DOHH2 (cell line): ENCODE measurements at regions not wholly inside any gene's neighbourhood (a gene's known extent, or its start where the extent isn't known, plus 50 kb on each side); places are given as distances from the start of the nearest gene placed in this dataset.
A peak's percentile ranks its signal among the peaks of the same experiment; 100 is the strongest.

ENCODE experiments used
- H3F3A ChIP-seq: fragments of 200-600 bp; sonication (generic), shearing (Covaris generic); 2 replicates; pipeline ENCODE4 v1.6.0; 2016; ENCODE audit warnings: antibody characterized with exemption, mild to moderate bottlenecking; ENCODE audit not compliant: control insufficient read depth, insufficient read depth
- H3K27ac ChIP-seq: fragments of 200-600 bp; sonication (generic); 2 replicates; pipeline ENCODE4 v1.5.1; 2014; ENCODE audit warnings: low read depth, mild to moderate bottlenecking, low read length, moderate library complexity
- H3K27me3 ChIP-seq: fragments of 200-600 bp; sonication (generic); 2 replicates; pipeline ENCODE4 v1.6.1; 2014; ENCODE audit warnings: mild to moderate bottlenecking, low read length, mixed read lengths; ENCODE audit not compliant: control insufficient read depth
- H3K36me3 ChIP-seq: fragments of 200-600 bp; sonication (generic); 2 replicates; pipeline ENCODE4 v1.6.1; 2014; ENCODE audit warnings: mild to moderate bottlenecking, low read length, moderate library complexity, mixed read lengths; ENCODE audit not compliant: control insufficient read depth
- H3K4me1 ChIP-seq: fragments of 200-600 bp; sonication (generic); 2 replicates; pipeline ENCODE4 v1.6.1; 2014; ENCODE audit warnings: mild to moderate bottlenecking, low read length, mixed read lengths; ENCODE audit not compliant: control insufficient read depth
- H3K4me2 ChIP-seq: fragments of 200-600 bp; sonication (generic); 2 replicates; pipeline ENCODE4 v1.6.0; 2014; ENCODE audit warnings: mild to moderate bottlenecking, low read length, moderate library complexity
- H3K4me3 ChIP-seq: fragments of 200-600 bp; sonication (generic); 2 replicates; pipeline ENCODE4 v1.5.1; 2014; ENCODE audit warnings: mild to moderate bottlenecking, low read length, mixed read lengths
- H3K79me2 ChIP-seq: fragments of 200-600 bp; sonication (generic); 2 replicates; pipeline ENCODE4 v1.6.1; 2014; ENCODE audit warnings: mild to moderate bottlenecking, low read length, mixed read lengths; ENCODE audit not compliant: control insufficient read depth
- H3K9me2 ChIP-seq: fragments of 200-600 bp; sonication (generic); replicated peaks from 2 replicates; pipeline ENCODE4 v1.6.1; 2014; ENCODE audit warnings: mild to moderate bottlenecking, low read length, mixed read lengths; ENCODE audit not compliant: control insufficient read depth
- H3K9me3 ChIP-seq: fragments of 200-600 bp; sonication (generic); 2 replicates; pipeline ENCODE4 v1.6.1; 2014; ENCODE audit warnings: antibody characterized with exemption, low read length, mixed read lengths; ENCODE audit not compliant: control insufficient read depth, insufficient read depth
- H4K20me1 ChIP-seq: fragments of 200-600 bp; sonication (generic); 2 replicates; pipeline ENCODE4 v1.6.0; 2014; ENCODE audit warnings: low read depth, mild to moderate bottlenecking, antibody characterized with exemption, low read length, moderate library complexity; ENCODE audit not compliant: control insufficient read depth, insufficient read depth
- EZH2phosphoT487 ChIP-seq: fragments of 200-600 bp; sonication (generic); IDR thresholded peaks from 2 replicates; pipeline ENCODE4 v1.6.1; 2017; ENCODE audit warnings: borderline replicate concordance, mild to moderate bottlenecking, antibody characterized with exemption, low read length, moderate library complexity, mixed read lengths
- TF ChIP-seq, protein P1 (sequence below): fragments of 200-600 bp; sonication (generic); IDR thresholded peaks from one replicate; pipeline ENCODE4 v1.5.1; 2014; ENCODE audit warnings: antibody characterized with exemption, mild to moderate bottlenecking, low read depth, low read length; ENCODE audit not compliant: poor library complexity, severe bottlenecking

DNA sequence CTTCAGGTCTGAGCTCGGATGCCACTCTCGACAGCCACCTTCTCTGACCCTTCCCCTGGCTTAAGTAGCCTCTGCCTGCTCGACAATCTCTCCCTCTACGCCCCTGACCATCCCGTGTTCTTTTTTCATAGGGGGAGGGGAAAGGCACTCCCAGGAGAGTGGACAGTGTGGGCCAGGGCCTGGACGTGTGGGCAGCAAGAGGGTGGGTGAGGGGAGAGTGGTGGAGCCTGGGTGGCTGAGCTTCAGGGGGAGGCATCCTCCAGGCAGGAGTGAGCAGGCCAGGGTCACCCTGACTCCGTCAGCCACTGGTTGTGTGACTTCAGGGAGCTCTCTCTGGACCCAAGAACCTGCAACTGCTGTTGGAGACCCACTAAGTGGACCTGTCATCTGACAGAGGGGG lies 92.7 kb downstream of the CEBPB start:
- H3K36me3 ChIP-seq, result no peaks in the 10 kb centered on the region
- H3K4me1 ChIP-seq, result peaks cover 38% of the 10 kb centered on the region
- H3K79me2 ChIP-seq, result no peaks in the 10 kb centered on the region
- H3K27ac ChIP-seq, result no peak overlapping the region
- H3K27me3 ChIP-seq, result no peaks in the 10 kb centered on the region
- H3K4me2 ChIP-seq, result no peak overlapping the region
- TF ChIP-seq, protein P1, sequence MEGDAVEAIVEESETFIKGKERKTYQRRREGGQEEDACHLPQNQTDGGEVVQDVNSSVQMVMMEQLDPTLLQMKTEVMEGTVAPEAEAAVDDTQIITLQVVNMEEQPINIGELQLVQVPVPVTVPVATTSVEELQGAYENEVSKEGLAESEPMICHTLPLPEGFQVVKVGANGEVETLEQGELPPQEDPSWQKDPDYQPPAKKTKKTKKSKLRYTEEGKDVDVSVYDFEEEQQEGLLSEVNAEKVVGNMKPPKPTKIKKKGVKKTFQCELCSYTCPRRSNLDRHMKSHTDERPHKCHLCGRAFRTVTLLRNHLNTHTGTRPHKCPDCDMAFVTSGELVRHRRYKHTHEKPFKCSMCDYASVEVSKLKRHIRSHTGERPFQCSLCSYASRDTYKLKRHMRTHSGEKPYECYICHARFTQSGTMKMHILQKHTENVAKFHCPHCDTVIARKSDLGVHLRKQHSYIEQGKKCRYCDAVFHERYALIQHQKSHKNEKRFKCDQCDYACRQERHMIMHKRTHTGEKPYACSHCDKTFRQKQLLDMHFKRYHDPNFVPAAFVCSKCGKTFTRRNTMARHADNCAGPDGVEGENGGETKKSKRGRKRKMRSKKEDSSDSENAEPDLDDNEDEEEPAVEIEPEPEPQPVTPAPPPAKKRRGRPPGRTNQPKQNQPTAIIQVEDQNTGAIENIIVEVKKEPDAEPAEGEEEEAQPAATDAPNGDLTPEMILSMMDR, result no peak
- no peak for TF ChIP-seq EZH2phosphoT487
- H3K9me3 ChIP-seq, result no peaks in the 10 kb centered on the region
- no peak overlapping the region for H3K4me3 ChIP-seq
- H4K20me1 ChIP-seq, result no peaks in the 10 kb centered on the region
- no peaks in the 10 kb centered on the region for H3K9me2 ChIP-seq
- peaks cover 11% of the 10 kb centered on the region for H3F3A ChIP-seq

DNA sequence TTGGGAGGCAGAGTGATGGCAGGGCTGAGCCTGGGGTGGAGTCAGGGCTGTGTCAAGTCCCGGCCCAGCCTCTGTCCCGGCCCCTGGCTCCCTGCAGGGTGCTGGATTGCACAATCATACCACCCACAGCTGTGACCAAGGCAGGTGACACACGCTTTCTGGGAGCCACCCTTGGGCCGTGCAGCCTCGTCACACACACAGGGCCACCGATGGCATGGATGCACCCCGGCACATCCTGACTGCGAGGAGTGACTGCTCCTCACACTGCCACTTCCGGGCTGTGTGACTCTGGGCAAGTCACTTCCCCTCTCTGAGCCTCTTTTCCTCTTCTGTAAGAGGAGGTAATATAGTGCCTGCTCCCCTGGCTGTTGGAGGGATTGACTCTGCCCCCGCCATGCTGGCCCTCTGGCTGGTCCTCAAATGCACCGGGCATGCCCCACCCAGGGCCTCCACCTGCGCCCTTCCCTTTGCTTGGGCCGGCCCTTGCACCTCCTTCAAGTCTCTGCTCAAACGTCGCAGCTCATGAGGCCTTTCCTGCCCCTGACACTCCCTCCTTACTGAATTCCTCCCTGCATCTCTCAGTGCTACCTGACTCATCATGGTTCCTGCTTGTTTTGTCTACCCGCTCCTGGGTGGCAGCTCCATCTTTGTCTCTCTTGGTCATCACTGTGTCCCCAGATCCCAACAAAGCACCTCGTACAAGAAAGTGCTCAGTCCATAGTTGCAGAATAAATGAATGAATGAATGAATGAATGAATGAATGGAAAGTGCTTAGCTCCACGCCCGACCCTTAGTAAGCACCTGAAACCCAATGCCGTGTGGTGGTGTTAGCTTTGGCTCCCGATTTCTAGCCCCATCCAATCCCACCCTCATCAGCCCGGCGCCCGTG lies 93.5 kb downstream of the CEBPB start:
- H3K4me1 ChIP-seq, result peaks cover 38% of the 10 kb centered on the region
- no peaks in the 10 kb centered on the region for H3K9me2 ChIP-seq
- peak overlapping the region; percentile 86 for H3K4me2 ChIP-seq
- H4K20me1 ChIP-seq, result no peaks in the 10 kb centered on the region
- H3K9me3 ChIP-seq, result no peaks in the 10 kb centered on the region
- H3K27me3 ChIP-seq, result no peaks in the 10 kb centered on the region
- peak overlapping the region; percentile 81 for H3K27ac ChIP-seq
- H3K36me3 ChIP-seq, result no peaks in the 10 kb centered on the region
- TF ChIP-seq, protein P1, result no peak
- TF ChIP-seq EZH2phosphoT487, result no peak
- peak overlapping the region; percentile 65 for H3K4me3 ChIP-seq
- H3K79me2 ChIP-seq, result no peaks in the 10 kb centered on the region
- H3F3A ChIP-seq, result peaks cover 11% of the 10 kb centered on the region

DNA sequence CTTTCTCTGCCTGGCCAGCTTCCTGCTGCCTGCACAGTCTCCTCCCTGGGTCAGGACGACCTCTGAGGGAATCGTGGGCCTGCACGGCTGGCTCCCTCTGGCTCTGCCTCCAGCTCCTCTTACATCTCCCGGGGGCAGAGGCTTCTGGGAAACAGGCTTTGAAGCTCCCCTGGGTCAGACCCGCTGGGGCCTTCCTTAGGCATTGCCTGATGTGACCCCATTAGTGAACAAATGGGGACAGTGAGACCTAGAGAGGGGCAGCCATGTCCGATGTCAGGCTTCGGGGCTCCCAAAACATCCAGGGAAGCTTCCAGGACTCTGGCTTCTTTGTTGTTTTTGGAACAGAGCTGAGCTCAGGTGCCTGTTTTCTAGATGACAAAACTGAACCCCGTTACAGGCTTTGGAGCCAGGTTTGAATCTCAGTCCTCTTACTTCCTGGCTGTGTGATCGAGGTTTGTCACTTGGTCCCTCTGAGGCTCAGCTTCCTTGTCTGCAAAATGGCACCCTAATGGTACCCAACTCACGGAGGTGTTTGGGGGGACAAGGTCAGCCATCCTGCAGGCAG lies 94.3 kb downstream of the CEBPB start:
- Histone ChIP-seq H3K36me3 (no peaks in the 10 kb centered on the region), H3K4me2 (peak overlapping the region; percentile 86), H3K9me2 (no peaks in the 10 kb centered on the region), H3K4me1 (peaks cover 38% of the 10 kb centered on the region), H4K20me1 (no peaks in the 10 kb centered on the region), H3K9me3 (no peaks in the 10 kb centered on the region), H3F3A (peaks cover 11% of the 10 kb centered on the region), H3K4me3 (peak overlapping the region; percentile 65), H3K27ac (peak overlapping the region; percentile 81), H3K79me2 (no peaks in the 10 kb centered on the region), H3K27me3 (no peaks in the 10 kb centered on the region)
- no peak for TF ChIP-seq EZH2phosphoT487
- TF ChIP-seq, protein P1, result no peak
